SK-N-SH (cell line): ENCODE measurements at regions not wholly inside any gene's neighbourhood (a gene's known extent, or its start where the extent isn't known, plus 50 kb on each side); places are given as distances from the start of the nearest gene placed in this dataset.

Experiments
- CTCF ChIA-PET: fragments of 300-600, 350-600 bp; formaldehyde crosslinking; extraction: SDS; loops from one replicate; lab custom pipeline; 2021; lab: Yijun Ruan, JAX
- POLR2A ChIA-PET: fragments of 350-600 bp; sonication (Branson Sonifier 250); formaldehyde crosslinking; extraction: SDS; loops from one replicate; lab custom pipeline; 2020; ENCODE audit warnings: antibody characterized with exemption, inconsistent platforms; lab: Yijun Ruan, JAX
- DNase-seq: peaks from one replicate; pipeline ENCODE4 v3.0.0; 2012
- H2AFZ ChIP-seq: fragments of 200-600 bp; sonication (generic); 2 replicates; pipeline ENCODE4 v1.8.1; 2016; ENCODE audit warnings: antibody characterized with exemption, mild to moderate bottlenecking, low read depth
- H3F3A ChIP-seq: fragments of 200-600 bp; sonication (generic); replicated peaks from 2 replicates; pipeline ENCODE3; 2016; ENCODE audit warnings: antibody characterized with exemption, mild to moderate bottlenecking; ENCODE audit not compliant: insufficient read depth
- H3K27ac ChIP-seq, 2 experiments: fragments of 200-500 bp in 1 of 2; fragments of 200-600 bp in 1 of 2; sonication (Bioruptor generic) in 1 of 2; sonication (generic), shearing (Covaris generic) in 1 of 2; 2 replicates each; pipeline versions ENCODE4 v1.5.1 to v1.6.1; 2014 to 2016; ENCODE audit warnings: low read depth in 2 of 2, inconsistent platforms in 1 of 2, low read length in 1 of 2, mild to moderate bottlenecking in 1 of 2, mixed read lengths in 1 of 2
- H3K27me3 ChIP-seq: fragments of 200-600 bp; sonication (generic), shearing (Covaris generic); 2 replicates; pipeline ENCODE4 v1.6.1; 2016; ENCODE audit warnings: mixed run types; ENCODE audit not compliant: insufficient read depth
- H3K36me3 ChIP-seq, 2 experiments: fragments of 200-500 bp in 1 of 2; fragments of 200-600 bp in 1 of 2; sonication (Bioruptor generic) in 1 of 2; sonication (generic) in 1 of 2; replicated peaks in 1 of 2; 2 replicates each; pipeline versions ENCODE3 to v1.5.1; 2014 to 2016; ENCODE audit warnings: low read length in 1 of 2, mild to moderate bottlenecking in 1 of 2; ENCODE audit not compliant: insufficient read depth in 2 of 2, control insufficient read depth in 1 of 2
- H3K4me1 ChIP-seq, 2 experiments: fragments of 200-500 bp in 1 of 2; fragments of 200-600 bp in 1 of 2; sonication (Bioruptor generic) in 1 of 2; sonication (generic), shearing (Covaris generic) in 1 of 2; 2 replicates each; pipeline versions ENCODE4 v1.5.1 to v1.6.1; 2014 to 2016; ENCODE audit warnings: low read depth in 1 of 2, low read length in 1 of 2, mixed run types in 1 of 2; ENCODE audit not compliant: insufficient read depth in 2 of 2, control insufficient read depth in 1 of 2
- H3K4me2 ChIP-seq: fragments of 200-600 bp; sonication (generic), shearing (Covaris generic); 2 replicates; pipeline ENCODE4 v1.6.1; 2017; ENCODE audit warnings: mixed run types
- H3K4me3 ChIP-seq, 2 experiments: fragments of 200-500 bp in 1 of 2; fragments of 200-600 bp in 1 of 2; sonication (Bioruptor generic) in 1 of 2; sonication (generic), shearing (Covaris generic) in 1 of 2; 2 replicates each; pipeline versions ENCODE4 v1.5.1 to v1.8.1; 2014 to 2016; ENCODE audit warnings: low read depth in 2 of 2, inconsistent platforms in 1 of 2, low read length in 1 of 2, mild to moderate bottlenecking in 1 of 2, mixed read lengths in 1 of 2, moderate library complexity in 1 of 2
- H3K79me2 ChIP-seq: fragments of 200-600 bp; sonication (generic); 2 replicates; pipeline ENCODE4 v1.8.1; 2017; ENCODE audit warnings: mild to moderate bottlenecking; ENCODE audit not compliant: insufficient read depth
- H3K9ac ChIP-seq: fragments of 200-600 bp; sonication (generic); 2 replicates; pipeline ENCODE4 v1.6.1; 2017; ENCODE audit warnings: mixed run types
- H3K9me2 ChIP-seq: fragments of 200-600 bp; sonication (generic); 2 replicates; pipeline ENCODE4 v1.6.1; 2017; ENCODE audit warnings: mixed run types
- H3K9me3 ChIP-seq: fragments of 200-600 bp; sonication (generic); 2 replicates; pipeline ENCODE4 v1.6.1; 2017; ENCODE audit warnings: mixed run types, mild to moderate bottlenecking, moderate library complexity
- H4K20me1 ChIP-seq: fragments of 200-600 bp; sonication (generic); 2 replicates; pipeline ENCODE4 v1.6.1; 2017; ENCODE audit warnings: mild to moderate bottlenecking, mixed run types; ENCODE audit not compliant: insufficient read depth
- CHD2 ChIP-seq: fragments of 150-350 bp; IDR thresholded peaks from 2 replicates; pipeline ENCODE4 v1.6.1; 2018; ENCODE audit warnings: low read length; ENCODE audit not compliant: partially characterized antibody
- EP300 ChIP-seq, 2 experiments: IDR thresholded peaks; 2 replicates each; pipeline versions ENCODE4 v1.4.0 to v1.6.1; 2012; ENCODE audit warnings: borderline replicate concordance in 1 of 2, low read depth in 1 of 2, low read length in 1 of 2
- EZH2phosphoT487 ChIP-seq: fragments of 200-600 bp; sonication (generic); IDR thresholded peaks from 2 replicates; pipeline ENCODE4 v1.6.1; 2017; ENCODE audit warnings: low read depth, mixed run types, mild to moderate bottlenecking, antibody characterized with exemption, moderate library complexity, borderline replicate concordance
- FOXM1 ChIP-seq: IDR thresholded peaks from 2 replicates; pipeline ENCODE4 v1.4.0; 2012; ENCODE audit warnings: low read depth, mild to moderate bottlenecking
- GABPA ChIP-seq: IDR thresholded peaks from 2 replicates; pipeline ENCODE4 v1.4.0; 2012; ENCODE audit warnings: low read depth, mild to moderate bottlenecking
- JUND ChIP-seq: IDR thresholded peaks from 2 replicates; pipeline ENCODE4 v1.4.0; 2012
- NRF1 ChIP-seq: IDR thresholded peaks from 2 replicates; pipeline ENCODE4 v1.6.1; 2012; ENCODE audit warnings: low read depth, mild to moderate bottlenecking, low read length
- PBX3 ChIP-seq: IDR thresholded peaks from 2 replicates; pipeline ENCODE4; 2012
- POLR2AphosphoS5 ChIP-seq: IDR thresholded peaks from 2 replicates; pipeline ENCODE4 v1.6.1; 2012; ENCODE audit warnings: low read depth, low read length
- RAD21 ChIP-seq: IDR thresholded peaks from 2 replicates; pipeline ENCODE4 v1.6.1; 2012; ENCODE audit warnings: mild to moderate bottlenecking, low read length
- RCOR1 ChIP-seq: fragments of 150-350 bp; IDR thresholded peaks from 2 replicates; pipeline ENCODE4 v1.6.1; 2017; ENCODE audit warnings: antibody characterized with exemption, low read length
- RFX5 ChIP-seq: IDR thresholded peaks from 2 replicates; pipeline ENCODE4 v1.6.1; 2012; ENCODE audit warnings: mild to moderate bottlenecking, improper control_type of control experiment, low read length
- RXRA ChIP-seq: IDR thresholded peaks from 2 replicates; pipeline ENCODE4 v1.4.0; 2012; ENCODE audit warnings: low read depth, mild to moderate bottlenecking, borderline replicate concordance
- SIN3A ChIP-seq: IDR thresholded peaks from 2 replicates; pipeline ENCODE4 v1.6.1; 2012; ENCODE audit warnings: low read depth, mild to moderate bottlenecking, low read length, moderate library complexity, borderline replicate concordance
- SMC3 ChIP-seq: IDR thresholded peaks from 2 replicates; pipeline ENCODE4 v1.6.1; 2012; ENCODE audit warnings: low read depth, low read length, improper control_type of control experiment
- TAF1 ChIP-seq: IDR thresholded peaks from 2 replicates; pipeline ENCODE4 v1.6.1; 2012; ENCODE audit warnings: low read depth, mild to moderate bottlenecking, low read length, moderate library complexity, borderline replicate concordance
- TCF12 ChIP-seq: IDR thresholded peaks from 2 replicates; pipeline ENCODE4 v1.4.0; 2012
- USF1 ChIP-seq: IDR thresholded peaks from 2 replicates; pipeline ENCODE4 v1.4.0; 2012; ENCODE audit warnings: low read depth, borderline replicate concordance
- YY1 ChIP-seq: IDR thresholded peaks from 2 replicates; pipeline ENCODE4 v1.4.0; 2012; ENCODE audit warnings: low read depth, mild to moderate bottlenecking
- ZBTB33 ChIP-seq: IDR thresholded peaks from 2 replicates; pipeline ENCODE4 v1.4.0; 2012; ENCODE audit warnings: low read depth, borderline replicate concordance
- WGBS: methylation state at CpG from one replicate; pipeline ENCODE4 v1.1.6; 2017; ENCODE audit warnings: low lambda C conversion rate; 5-methylcytosine and 5-hydroxymethylcytosine counted together

- Histone ChIP-seq H3K9me3 (no peaks in the 10 kb centered on the region), H3K79me2 (no peaks in the 10 kb centered on the region), H3K27me3 (no peaks in the 10 kb centered on the region), H3K27ac (no peak overlapping the region), H3K9ac (no peak overlapping the region), H3K4me1 (no peaks in the 10 kb centered on the region), H3K4me3 (no peak overlapping the region), H3K4me2 (no peak overlapping the region), H3K36me3 (no peaks in the 10 kb centered on the region), H3F3A (no peaks in the 10 kb centered on the region), H3K9me2 (no peaks in the 10 kb centered on the region), H4K20me1 (no peaks in the 10 kb centered on the region), H2AFZ (no peak overlapping the region)
- POLR2A ChIA-PET = no interaction called here
- CTCF ChIA-PET = no interaction called here
- DNase-seq = no peak
- whole genome bisulfite sequencing = 9% methylated on average over 2 of the region's 2 CpGs
- TF ChIP-seq YY1 (no peak), RAD21 (no peak), SMC3 (no peak), SIN3A (no peak), RXRA (no peak), RFX5 (no peak), CHD2 (no peak), RCOR1 (no peak), EZH2phosphoT487 (no peak), TCF12 (no peak), POLR2AphosphoS5 (no peak), ZBTB33 (no peak), NRF1 (no peak), EP300 (IDR thresholded peaks at IDR 0.05; ENCODE audit: borderline replicate concordance in 1 of 2, low read depth in 1 of 2, low read length in 1 of 2) (no peak), GABPA (no peak), TAF1 (no peak), JUND (no peak)
Observed at GRCh38 chr4:167629272-167629671, 395.0 kb upstream of the SPOCK3 start.

- no peak overlapping the region for H3K9ac ChIP-seq
- no peaks in the 10 kb centered on the region for H4K20me1 ChIP-seq
- H3K4me1 ChIP-seq = no peaks in the 10 kb centered on the region
- H3K79me2 ChIP-seq = no peaks in the 10 kb centered on the region
- no peak overlapping the region for H3K4me3 ChIP-seq
- no peaks in the 10 kb centered on the region for H3K36me3 ChIP-seq
- no peak overlapping the region for H3K4me2 ChIP-seq
- no peak for DNase-seq
- TF ChIP-seq FOXM1 (no peak), PBX3 (no peak), USF1 (no peak)
- no peak overlapping the region for H2AFZ ChIP-seq
- no peaks in the 10 kb centered on the region for H3K9me3 ChIP-seq
- no peaks in the 10 kb centered on the region for H3K27me3 ChIP-seq
- no peaks in the 10 kb centered on the region for H3K9me2 ChIP-seq
- H3K27ac ChIP-seq = no peak overlapping the region
- ChIA-PET POLR2A (no interaction called here), CTCF (interaction anchor here (1.0 kb wide), 1 partner anchor 19 kb away, joined by 3 read pairs; no protein-coding TSS in a partner anchor)
- H3F3A ChIP-seq = no peaks in the 10 kb centered on the region
- 11% methylated on average over 2 of the region's 2 CpGs for WGBS
Observed at GRCh38 chr4:167642250-167642649, 408.0 kb upstream of the SPOCK3 start.
